Astrocyte (in vitro differentiated cells and primary cell): ENCODE measurements at regions not wholly inside any gene's neighbourhood (a gene's known extent, or its start where the extent isn't known, plus 50 kb on each side); places are given as distances from the start of the nearest gene placed in this dataset.

Experiments used
- EZH2 ChIP-seq: IDR thresholded peaks from 2 replicates; pipeline ENCODE4 v1.6.1; 2012; ENCODE audit warnings: mild to moderate bottlenecking, low read length, inconsistent platforms; ENCODE audit not compliant: insufficient read depth
- TF ChIP-seq, protein P1 (sequence below): IDR thresholded peaks from 2 replicates; pipeline ENCODE4 v1.5.1; 2011; ENCODE audit warnings: low read depth, mild to moderate bottlenecking, inconsistent platforms, low read length, moderate library complexity; ENCODE audit not compliant: insufficient read depth

DNA sequence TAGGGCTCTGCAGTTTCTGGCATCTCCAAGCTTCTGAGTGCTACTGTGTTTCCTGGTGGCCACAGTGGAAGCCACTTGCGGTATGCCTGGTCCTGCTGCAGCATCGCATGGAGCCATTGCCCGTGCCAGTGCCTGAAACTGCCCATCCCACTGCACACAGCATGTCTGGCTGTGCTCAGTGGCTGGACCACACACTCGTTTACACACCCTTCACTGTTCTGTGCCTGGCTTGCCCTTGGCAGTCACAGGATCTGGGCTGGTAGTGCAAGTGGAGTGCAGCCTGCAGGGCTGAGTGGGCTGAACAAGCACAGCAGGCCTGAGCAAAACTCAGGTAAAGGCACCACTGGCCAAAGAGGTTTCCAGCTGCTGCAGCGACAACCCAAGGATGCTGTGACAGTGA is 600.0 kb downstream of the SI start:
- TF ChIP-seq, protein P1, sequence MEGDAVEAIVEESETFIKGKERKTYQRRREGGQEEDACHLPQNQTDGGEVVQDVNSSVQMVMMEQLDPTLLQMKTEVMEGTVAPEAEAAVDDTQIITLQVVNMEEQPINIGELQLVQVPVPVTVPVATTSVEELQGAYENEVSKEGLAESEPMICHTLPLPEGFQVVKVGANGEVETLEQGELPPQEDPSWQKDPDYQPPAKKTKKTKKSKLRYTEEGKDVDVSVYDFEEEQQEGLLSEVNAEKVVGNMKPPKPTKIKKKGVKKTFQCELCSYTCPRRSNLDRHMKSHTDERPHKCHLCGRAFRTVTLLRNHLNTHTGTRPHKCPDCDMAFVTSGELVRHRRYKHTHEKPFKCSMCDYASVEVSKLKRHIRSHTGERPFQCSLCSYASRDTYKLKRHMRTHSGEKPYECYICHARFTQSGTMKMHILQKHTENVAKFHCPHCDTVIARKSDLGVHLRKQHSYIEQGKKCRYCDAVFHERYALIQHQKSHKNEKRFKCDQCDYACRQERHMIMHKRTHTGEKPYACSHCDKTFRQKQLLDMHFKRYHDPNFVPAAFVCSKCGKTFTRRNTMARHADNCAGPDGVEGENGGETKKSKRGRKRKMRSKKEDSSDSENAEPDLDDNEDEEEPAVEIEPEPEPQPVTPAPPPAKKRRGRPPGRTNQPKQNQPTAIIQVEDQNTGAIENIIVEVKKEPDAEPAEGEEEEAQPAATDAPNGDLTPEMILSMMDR, result no peak
- TF ChIP-seq EZH2, result no peak
